PC-3 (cell line): ENCODE measurements at regions not wholly inside any gene's neighbourhood (a gene's known extent, or its start where the extent isn't known, plus 50 kb on each side); places are given as distances from the start of the nearest gene placed in this dataset.
"Not testable (repeated sequence)": the region's sequence is repeated elsewhere in the genome, so short reads cannot be mapped to it uniquely, and the experiment has no call there.

Experiments used
- ATAC-seq: fragments of 200-7000 bp; cut with Tn5 transposase; 2 replicates; pipeline ENCODE4 v1.9.1; 2020; ENCODE audit warnings: mild to moderate bottlenecking, moderate library complexity
- BruUV-seq: library from RNA; stranded (reverse); fragments of 400-500 nt; replicated peaks from 2 replicates; lab custom pipeline; 2021; lab: Mats Ljungman, UMichigan
- CTCF ChIA-PET: fragments of 300-600 bp; sonication (Branson Sonifier 250); formaldehyde crosslinking; loops from one replicate; lab custom pipeline; 2022; ENCODE audit warnings: antibody characterized with exemption; lab: Charles Lee
- POLR2A ChIA-PET: fragments of 300-600 bp; sonication (Branson Sonifier 250); formaldehyde crosslinking; loops from one replicate; lab custom pipeline; 2022; ENCODE audit warnings: antibody characterized with exemption; ENCODE audit not compliant: unreplicated experiment; lab: Charles Lee
- DNase-seq: peaks from one replicate; pipeline ENCODE4 v3.0.0-alpha.2; 2015
- H2AFZ ChIP-seq: fragments of 300-600 bp; sonication (generic); 2 replicates; pipeline ENCODE4 v1.6.0; 2016; ENCODE audit warnings: antibody characterized with exemption, low read length
- H3F3A ChIP-seq: fragments of 300-600 bp; sonication (generic); one replicate; pipeline ENCODE4 v1.6.0; 2017; ENCODE audit warnings: antibody characterized with exemption, low read length, control low read depth, mild to moderate bottlenecking; ENCODE audit not compliant: unreplicated experiment
- H3K27ac ChIP-seq: fragments of 300-600 bp; sonication (generic); 2 replicates; pipeline ENCODE4 v1.5.1; 2016; ENCODE audit warnings: mild to moderate bottlenecking, low read length
- H3K27me3 ChIP-seq: fragments of 300-600 bp; sonication (generic); 2 replicates; pipeline ENCODE4 v1.6.1; 2016; ENCODE audit warnings: low read length, mixed read lengths
- H3K36me3 ChIP-seq: fragments of 300-600 bp; sonication (generic); 2 replicates; pipeline ENCODE4 v1.6.1; 2016; ENCODE audit warnings: low read depth, mixed run types, low read length, mixed read lengths
- H3K4me1 ChIP-seq: fragments of 300-600 bp; sonication (generic); 2 replicates; pipeline ENCODE4 v1.5.1; 2016; ENCODE audit warnings: low read length; ENCODE audit not compliant: insufficient read depth
- H3K4me2 ChIP-seq: fragments of 300-600 bp; sonication (generic); 2 replicates; pipeline ENCODE4 v1.6.0; 2016; ENCODE audit warnings: low read length
- H3K4me3 ChIP-seq: fragments of 300-600 bp; sonication (generic); 2 replicates; pipeline ENCODE4 v1.5.1; 2016; ENCODE audit warnings: mild to moderate bottlenecking, low read length, mixed read lengths
- H3K79me2 ChIP-seq: fragments of 300-600 bp; sonication (generic); 2 replicates; pipeline ENCODE4 v1.6.1; 2017; ENCODE audit warnings: low read length, mixed read lengths
- H3K9ac ChIP-seq: fragments of 300-600 bp; sonication (generic); 2 replicates; pipeline ENCODE4 v1.6.0; 2016; ENCODE audit warnings: mild to moderate bottlenecking, low read length
- H3K9me2 ChIP-seq: fragments of 300-600 bp; sonication (generic); replicated peaks from 2 replicates; pipeline ENCODE4 v1.6.1; 2016; ENCODE audit warnings: mixed run types, low read length, mixed read lengths
- H3K9me3 ChIP-seq: fragments of 300-600 bp; sonication (generic); 2 replicates; pipeline ENCODE4 v1.6.1; 2016; ENCODE audit warnings: low read length, mixed read lengths
- H4K20me1 ChIP-seq: fragments of 300-600 bp; sonication (generic); 2 replicates; pipeline ENCODE4 v1.6.1; 2016; ENCODE audit warnings: low read length, mixed read lengths
- EZH2 ChIP-seq: fragments of 300-600 bp; sonication (generic); IDR thresholded peaks from one replicate; pipeline ENCODE4 v1.6.1; 2017; ENCODE audit warnings: antibody characterized with exemption, mild to moderate bottlenecking, low read length; ENCODE audit not compliant: unreplicated experiment
- EZH2phosphoT487 ChIP-seq: fragments of 300-600 bp; sonication (generic); IDR thresholded peaks from 2 replicates; pipeline ENCODE4 v1.6.1; 2018; ENCODE audit warnings: mild to moderate bottlenecking, antibody characterized with exemption, low read length, borderline replicate concordance
- intact Hi-C: fragments of 100-400 bp; cut with micrococcal nuclease; formaldehyde crosslinking; loops from 2 replicates; pipeline ENCODE4 v1.9.0; 2023
- TF ChIP-seq, protein P1 (sequence below): fragments of 300-600 bp; sonication (generic); conservative IDR thresholded peaks from 2 replicates; pipeline ENCODE4 v1.5.1; 2017; ENCODE audit warnings: antibody characterized with exemption, low read depth, mild to moderate bottlenecking, low read length

DNA sequence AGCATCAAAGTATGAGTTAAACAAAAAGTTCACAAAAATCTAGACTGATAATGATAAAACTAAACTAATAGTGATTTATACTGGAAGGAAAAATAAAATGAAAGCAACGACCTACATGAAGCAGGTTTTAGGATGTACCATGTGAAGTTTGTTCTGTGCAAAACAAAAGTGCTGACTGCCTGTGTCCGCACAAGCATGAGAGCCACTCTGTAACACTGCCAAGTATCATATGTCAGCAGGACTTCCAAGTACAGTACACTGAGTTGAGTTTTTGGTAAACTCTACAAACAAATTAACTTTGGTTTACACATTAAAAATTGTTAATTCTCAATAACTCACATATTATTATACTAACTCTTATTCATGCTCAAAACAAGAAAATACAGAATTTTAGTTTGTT lies 459.0 kb downstream of the PDGFC start:
- no TSS peak for BruUV-seq
- Histone ChIP-seq H3K79me2 (no peaks in the 10 kb centered on the region), H3K4me1 (no peaks in the 10 kb centered on the region), H3K4me3 (no peak overlapping the region), H3K27ac (no peak overlapping the region), H3K9me2 (no peaks in the 10 kb centered on the region), H2AFZ (0 out of 2 replicates have a peak overlapping the region, but pooled peaks have one; percentile 26), H3K9ac (no peak overlapping the region), H3K4me2 (no peak overlapping the region), H3F3A (no peaks in the 10 kb centered on the region), H3K9me3 (no peaks in the 10 kb centered on the region), H3K36me3 (no peaks in the 10 kb centered on the region), H3K27me3 (no peaks in the 10 kb centered on the region), H4K20me1 (no peaks in the 10 kb centered on the region)
- ATAC-seq: no peak
- intact Hi-C loops: no loop called here
- TF ChIP-seq EZH2phosphoT487: no peak
- no peak for TF ChIP-seq EZH2
- TF ChIP-seq, protein P1, sequence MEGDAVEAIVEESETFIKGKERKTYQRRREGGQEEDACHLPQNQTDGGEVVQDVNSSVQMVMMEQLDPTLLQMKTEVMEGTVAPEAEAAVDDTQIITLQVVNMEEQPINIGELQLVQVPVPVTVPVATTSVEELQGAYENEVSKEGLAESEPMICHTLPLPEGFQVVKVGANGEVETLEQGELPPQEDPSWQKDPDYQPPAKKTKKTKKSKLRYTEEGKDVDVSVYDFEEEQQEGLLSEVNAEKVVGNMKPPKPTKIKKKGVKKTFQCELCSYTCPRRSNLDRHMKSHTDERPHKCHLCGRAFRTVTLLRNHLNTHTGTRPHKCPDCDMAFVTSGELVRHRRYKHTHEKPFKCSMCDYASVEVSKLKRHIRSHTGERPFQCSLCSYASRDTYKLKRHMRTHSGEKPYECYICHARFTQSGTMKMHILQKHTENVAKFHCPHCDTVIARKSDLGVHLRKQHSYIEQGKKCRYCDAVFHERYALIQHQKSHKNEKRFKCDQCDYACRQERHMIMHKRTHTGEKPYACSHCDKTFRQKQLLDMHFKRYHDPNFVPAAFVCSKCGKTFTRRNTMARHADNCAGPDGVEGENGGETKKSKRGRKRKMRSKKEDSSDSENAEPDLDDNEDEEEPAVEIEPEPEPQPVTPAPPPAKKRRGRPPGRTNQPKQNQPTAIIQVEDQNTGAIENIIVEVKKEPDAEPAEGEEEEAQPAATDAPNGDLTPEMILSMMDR: no peak
- ChIA-PET CTCF (no interaction called here), POLR2A (no interaction called here)
- no peak for DNase-seq

DNA sequence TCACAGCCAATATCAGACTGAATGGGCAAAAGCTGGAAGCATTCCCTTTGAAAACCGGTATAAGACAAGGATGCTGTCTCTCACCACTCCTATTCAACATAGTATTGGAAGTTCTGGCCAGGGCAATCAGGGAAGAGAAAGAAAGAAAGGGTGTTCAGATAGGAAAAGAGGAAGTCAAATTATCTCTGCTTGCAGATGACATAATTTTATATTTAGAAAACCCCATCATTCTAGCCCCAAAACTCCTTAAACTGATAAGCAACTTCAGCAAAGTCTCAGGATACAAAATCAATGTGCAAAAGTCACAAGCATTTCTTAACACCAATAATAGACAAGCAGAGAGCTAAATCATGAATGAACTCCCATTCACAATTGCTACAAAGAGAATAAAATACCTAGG lies 461.7 kb downstream of the PDGFC start:
- BruUV-seq, H3K27me3 ChIP-seq, H3K79me2 ChIP-seq, H3K9me3 ChIP-seq, H3K4me2 ChIP-seq, H3K4me1 ChIP-seq, H4K20me1 ChIP-seq, H3K27ac ChIP-seq, intact Hi-C loops, H2AFZ ChIP-seq, H3K9me2 ChIP-seq, H3K4me3 ChIP-seq, POLR2A ChIA-PET, ATAC-seq, H3K36me3 ChIP-seq, CTCF ChIA-PET, H3F3A ChIP-seq, H3K9ac ChIP-seq, DNase-seq: not testable (repeated sequence)

DNA sequence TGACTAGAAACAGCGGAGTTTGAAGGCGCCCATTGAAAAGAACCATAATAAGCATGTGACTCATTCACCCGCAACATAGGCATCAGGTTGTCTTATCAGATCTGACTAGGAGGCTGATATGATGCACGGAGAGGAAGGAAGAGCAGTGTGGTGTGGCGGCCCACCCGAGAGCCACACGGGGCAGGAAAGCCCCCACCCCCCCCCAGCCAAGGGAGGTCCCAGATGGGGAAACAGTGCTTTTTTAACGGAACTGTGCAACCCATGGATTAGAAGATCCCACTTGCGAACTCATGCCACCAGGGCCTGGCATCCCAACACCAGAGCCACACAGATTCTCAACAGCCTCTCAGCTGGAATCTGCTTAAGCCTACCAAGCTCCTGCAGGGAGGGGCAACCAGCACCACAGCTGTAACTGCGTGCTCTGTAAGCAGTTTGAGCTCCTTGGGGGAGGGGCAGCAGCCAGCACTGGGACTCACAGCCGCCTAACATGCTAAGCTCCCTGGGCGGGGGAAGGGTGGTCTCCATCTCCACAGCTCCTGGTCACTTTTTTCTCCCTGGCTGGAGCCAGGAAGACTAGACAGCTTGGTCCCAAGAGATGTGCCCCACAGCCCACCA lies 466.2 kb downstream of the PDGFC start:
- intact Hi-C loops: no loop called here
- POLR2A ChIA-PET: no interaction called here
- TF ChIP-seq EZH2 (no peak), EZH2phosphoT487 (no peak)
- TF ChIP-seq, protein P1: no peak
- no TSS peak for BruUV-seq
- CTCF ChIA-PET: no interaction called here
- Histone ChIP-seq H3K9me2 (no peaks in the 10 kb centered on the region), H3K4me2 (no peak overlapping the region), H3K79me2 (no peaks in the 10 kb centered on the region), H3K27me3 (no peaks in the 10 kb centered on the region), H3K4me3 (no peak overlapping the region), H3F3A (no peaks in the 10 kb centered on the region), H3K27ac (no peak overlapping the region), H2AFZ (no peak overlapping the region), H3K9me3 (no peaks in the 10 kb centered on the region), H3K36me3 (no peaks in the 10 kb centered on the region), H4K20me1 (no peaks in the 10 kb centered on the region), H3K4me1 (peaks cover 7% of the 10 kb centered on the region), H3K9ac (no peak overlapping the region)
- ATAC-seq (no peak), DNase-seq (no peak)
